B cell (primary cell): ENCODE measurements at regions not wholly inside any gene's neighbourhood (a gene's known extent, or its start where the extent isn't known, plus 50 kb on each side); places are given as distances from the start of the nearest gene placed in this dataset.

ENCODE experiments used
- EZH2 ChIP-seq: IDR thresholded peaks from 2 replicates; pipeline ENCODE4 v1.6.1; 2012; ENCODE audit warnings: borderline replicate concordance, low read depth, mild to moderate bottlenecking, moderate library complexity, low read length; ENCODE audit not compliant: insufficient read depth, poor library complexity, severe bottlenecking
- TF ChIP-seq, protein P1 (sequence below): fragments of 200-600 bp; IDR thresholded peaks from one replicate; pipeline ENCODE4 v1.8.0; 2022; ENCODE audit warnings: antibody characterized with exemption, mild to moderate bottlenecking

DNA sequence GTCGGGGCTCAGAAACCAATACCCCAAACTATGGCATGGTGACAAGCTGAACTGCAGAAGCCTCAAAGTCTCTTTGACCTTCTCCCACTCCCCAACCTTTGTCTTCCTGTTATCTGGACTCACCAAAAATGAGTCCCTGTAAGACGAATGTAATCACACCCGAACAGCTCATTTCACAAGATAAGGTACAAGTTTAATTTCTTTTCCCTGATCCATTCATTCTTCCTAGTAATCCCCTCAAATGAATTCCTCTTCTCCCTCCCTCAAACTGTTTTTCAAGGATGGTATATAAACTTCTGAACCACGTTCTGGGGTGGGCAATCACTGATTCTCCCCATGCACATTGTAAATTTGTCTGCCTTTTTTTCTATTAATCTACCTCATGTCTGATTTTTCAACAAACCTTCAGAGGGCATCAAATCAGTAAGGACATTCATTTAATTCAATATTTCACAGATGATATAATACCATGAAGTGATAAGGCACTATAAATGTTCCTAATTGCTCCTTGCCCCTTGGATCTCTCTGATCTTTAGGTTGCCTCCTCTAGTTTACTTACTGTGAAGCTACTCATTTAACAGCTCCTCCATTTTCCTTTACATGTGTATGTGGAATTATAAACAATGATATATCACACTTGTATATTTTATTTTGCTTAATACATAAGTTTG lies 77.2 kb downstream of the OR2B2 start:
- TF ChIP-seq, protein P1, sequence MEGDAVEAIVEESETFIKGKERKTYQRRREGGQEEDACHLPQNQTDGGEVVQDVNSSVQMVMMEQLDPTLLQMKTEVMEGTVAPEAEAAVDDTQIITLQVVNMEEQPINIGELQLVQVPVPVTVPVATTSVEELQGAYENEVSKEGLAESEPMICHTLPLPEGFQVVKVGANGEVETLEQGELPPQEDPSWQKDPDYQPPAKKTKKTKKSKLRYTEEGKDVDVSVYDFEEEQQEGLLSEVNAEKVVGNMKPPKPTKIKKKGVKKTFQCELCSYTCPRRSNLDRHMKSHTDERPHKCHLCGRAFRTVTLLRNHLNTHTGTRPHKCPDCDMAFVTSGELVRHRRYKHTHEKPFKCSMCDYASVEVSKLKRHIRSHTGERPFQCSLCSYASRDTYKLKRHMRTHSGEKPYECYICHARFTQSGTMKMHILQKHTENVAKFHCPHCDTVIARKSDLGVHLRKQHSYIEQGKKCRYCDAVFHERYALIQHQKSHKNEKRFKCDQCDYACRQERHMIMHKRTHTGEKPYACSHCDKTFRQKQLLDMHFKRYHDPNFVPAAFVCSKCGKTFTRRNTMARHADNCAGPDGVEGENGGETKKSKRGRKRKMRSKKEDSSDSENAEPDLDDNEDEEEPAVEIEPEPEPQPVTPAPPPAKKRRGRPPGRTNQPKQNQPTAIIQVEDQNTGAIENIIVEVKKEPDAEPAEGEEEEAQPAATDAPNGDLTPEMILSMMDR = no peak
- no peak for TF ChIP-seq EZH2
